Left renal cortex interstitium (tissue), 4 donors: ENCODE measurements at regions not wholly inside any gene's neighbourhood (a gene's known extent, or its start where the extent isn't known, plus 50 kb on each side); places are given as distances from the start of the nearest gene placed in this dataset.
A peak's percentile ranks its signal among the peaks of the same experiment; 100 is the strongest.
"Not testable (repeated sequence)": the region's sequence is repeated elsewhere in the genome, so short reads cannot be mapped to it uniquely, and the experiment has no call there.

Experiments used
- DNase-seq, 4 donors: peaks; one replicate each; pipeline ENCODE4 v3.0.0-alpha.2; 2013; ENCODE audit warnings: low read depth in 4 of 4, low spot score in 2 of 4, missing footprints in 1 of 4

DNA sequence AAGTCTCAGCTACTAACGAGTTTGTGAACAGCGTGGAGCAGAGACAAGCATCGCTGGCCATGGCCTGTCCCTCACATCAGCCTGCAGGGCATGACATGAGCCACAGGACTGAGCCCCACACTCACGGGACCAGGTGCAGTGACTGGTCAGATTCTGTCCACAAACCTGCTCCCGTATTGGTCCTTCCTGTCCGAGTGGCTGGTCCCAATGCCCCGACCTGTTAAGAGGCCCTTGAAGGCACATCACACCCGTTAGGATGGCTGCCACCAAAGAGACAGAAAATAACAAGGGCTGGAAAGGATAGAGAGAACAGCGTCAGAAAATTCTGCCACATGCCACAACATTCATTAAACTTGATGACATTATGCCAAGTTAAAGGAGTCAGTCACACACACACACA is 403.2 kb upstream of the MYT1L start:
- no peak for DNase-seq

DNA sequence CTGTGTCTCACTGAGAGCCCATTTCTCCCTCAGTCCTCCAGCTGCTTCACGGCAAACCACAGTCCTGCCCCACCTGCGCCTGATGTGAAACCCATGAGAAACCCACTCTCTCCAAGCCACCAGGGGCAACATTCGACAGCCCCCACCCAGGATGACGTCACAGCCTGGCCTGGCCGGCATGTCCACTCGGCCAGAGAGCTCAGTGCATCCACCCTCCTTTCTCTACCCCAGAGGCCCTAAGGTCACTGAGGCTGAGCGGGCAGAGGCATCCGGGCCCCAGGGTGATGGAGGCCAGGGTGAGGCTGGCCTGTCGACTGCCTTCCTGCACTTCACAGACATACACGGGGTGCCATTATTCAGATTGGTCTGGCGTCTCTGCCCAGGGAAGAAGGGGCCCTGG is 402.7 kb upstream of the MYT1L start:
- DNase-seq = no peak

GRCh38 chr2:2732331-2733119 is 401.4 kb upstream of the MYT1L start:
- no peak for DNase-seq

DNA sequence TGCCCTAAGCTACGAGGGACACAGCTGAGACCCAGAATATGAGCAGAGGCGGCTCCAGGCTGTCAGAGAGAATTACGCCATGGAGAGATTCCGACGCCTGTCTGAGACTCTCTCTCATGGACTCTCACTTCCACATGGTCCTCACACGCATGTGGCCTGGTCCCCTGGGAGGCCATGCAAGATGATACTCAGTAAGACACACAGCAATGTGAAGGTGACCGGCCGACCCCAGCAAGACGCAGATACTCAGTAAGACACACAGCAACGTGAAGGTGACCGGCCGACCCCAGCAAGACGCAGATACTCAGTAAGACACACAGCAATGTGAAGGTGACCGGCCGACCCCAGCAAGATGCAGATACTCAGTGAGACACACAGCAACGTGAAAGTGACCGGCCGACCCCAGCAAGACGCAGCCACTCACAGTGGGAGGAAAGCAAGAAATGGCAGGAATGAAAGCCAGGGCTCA is 400.8 kb upstream of the MYT1L start:
- no peak for DNase-seq

DNA sequence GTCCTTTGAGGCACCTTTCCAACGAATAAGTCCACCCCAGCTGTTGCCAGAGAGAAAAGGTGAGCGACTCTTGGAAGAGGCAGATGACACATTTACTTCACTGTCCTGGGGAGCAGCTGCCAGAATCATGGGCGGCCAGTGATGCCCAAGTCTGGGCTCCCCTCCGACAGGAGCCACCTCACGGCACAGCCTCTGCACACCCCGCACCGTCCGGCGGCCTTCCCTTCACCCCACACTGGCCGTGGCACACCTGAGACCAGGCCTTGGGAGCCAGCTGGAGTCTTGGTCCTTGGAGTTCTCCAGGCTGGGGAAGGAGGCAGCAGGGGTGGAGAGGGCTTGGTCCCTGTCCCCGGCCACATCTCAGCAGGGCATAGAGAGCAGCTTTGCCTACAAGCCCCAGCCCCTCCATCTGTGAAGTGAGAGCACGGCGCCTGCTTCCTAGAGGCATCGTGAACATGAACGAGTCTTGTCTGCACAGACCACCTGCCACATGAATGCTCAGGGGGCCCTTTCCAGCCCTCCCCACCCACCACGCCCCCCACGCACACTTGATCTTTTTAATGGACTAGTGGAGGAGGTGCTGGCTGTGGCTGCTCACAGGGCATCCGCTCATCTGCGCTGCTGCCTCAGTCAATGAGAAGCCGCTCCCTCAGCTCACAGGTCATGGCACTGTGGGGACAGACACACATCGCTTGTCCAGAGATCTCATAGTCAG is 400.2 kb upstream of the MYT1L start:
- peak in 1 of 4 donors; percentile 15 for DNase-seq

- no peak for DNase-seq
These were observed 399.3 kb upstream of the MYT1L start for GRCh38 chr2:2730301-2730833.

GRCh38 chr2:2729246-2729645 is 398.2 kb upstream of the MYT1L start:
- DNase-seq = no peak

- no peak for DNase-seq
These were observed 397.6 kb upstream of the MYT1L start for GRCh38 chr2:2728635-2729034.

DNA sequence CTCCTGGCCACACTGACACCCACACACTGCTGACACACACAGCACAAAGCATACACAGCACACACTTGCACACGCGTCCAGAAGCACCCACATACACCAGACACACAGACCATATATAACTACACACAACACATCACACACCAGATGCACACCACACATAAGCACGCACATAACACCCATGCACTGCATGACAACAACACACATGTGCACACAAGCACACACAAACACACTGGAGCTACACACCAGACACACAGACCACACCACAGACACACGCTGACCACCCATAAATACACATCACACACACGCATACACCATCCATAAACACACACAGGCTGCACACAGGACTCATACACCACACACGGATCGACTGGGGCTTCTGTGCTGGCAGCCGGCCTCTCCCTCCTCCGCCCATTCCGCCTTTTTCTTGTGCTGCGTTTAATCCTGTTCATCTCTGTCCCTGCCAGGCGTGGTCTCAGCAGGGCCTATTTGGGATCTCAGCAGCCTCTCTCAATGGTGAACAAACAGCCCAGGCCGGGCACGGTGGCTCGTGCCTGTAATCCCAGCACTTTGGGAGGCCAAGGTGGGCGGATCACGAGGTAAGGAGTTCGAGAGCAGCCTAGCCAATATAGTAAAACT is 396.9 kb upstream of the MYT1L start:
- DNase-seq = no peak

DNA sequence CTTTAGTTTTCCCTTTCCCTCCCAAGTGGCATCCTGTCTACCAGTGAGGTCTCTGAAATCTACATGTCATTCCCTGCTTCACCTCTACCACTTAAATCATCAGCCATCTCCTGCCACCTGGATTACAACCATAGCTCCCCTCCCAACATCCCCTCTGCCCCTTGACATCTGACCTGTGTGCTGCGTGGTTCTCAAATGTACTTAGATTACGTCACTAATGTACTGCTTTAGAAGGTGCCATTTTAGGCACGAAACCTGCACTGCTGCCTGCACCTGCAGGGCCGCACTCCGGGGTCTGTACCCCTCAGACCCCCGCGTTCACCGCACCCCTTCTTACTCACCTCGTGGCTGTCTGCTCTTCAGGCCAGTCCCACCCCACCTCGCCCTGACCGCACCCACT is 395.1 kb upstream of the MYT1L start:
- DNase-seq = no peak

DNA sequence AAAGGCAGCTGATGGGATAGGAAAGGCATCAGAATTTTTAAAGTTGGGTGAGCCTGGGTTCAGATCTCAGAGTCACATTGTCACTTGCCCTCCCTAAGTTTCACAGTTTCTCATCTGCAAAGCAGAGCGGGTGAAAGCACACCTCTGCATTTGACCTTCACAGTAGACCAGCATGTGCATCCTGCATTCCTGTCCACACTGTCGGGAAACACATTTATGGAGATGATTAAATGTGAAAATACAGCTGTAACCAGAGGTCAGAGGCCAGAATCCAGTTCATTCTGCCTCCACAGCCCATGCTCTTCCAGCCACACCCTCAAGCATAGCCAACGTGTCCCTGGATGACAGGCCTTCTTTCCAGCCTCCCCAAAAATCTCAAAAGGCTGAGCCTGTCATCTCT is 392.0 kb upstream of the MYT1L start:
- DNase-seq = no peak

DNA sequence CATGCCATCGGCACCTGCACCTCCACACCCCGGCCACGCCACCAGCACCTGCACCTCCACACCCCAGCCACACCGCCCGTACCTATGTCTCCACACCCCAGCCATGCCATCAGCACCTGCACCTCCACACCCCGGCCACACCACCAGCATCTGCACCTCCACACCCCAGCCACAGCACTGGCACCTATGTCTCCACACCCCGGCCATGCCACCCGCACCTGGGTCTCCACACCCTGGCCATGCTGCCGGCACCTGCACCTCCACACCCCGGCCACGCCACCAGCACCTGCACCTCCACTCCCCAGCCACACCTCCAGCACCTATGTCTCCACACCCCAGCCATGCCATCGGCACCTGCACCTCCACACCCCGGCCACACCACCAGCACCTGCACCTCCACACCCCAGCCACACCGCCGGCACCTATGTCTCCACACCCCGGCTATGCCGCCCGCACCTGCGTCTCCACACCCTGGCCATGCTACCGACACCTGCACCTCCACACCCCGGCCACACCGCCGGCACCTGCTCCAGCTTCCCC is 390.3 kb upstream of the MYT1L start:
- DNase-seq = no peak

- DNase-seq = not testable (repeated sequence)
These were observed 389.7 kb upstream of the MYT1L start for GRCh38 chr2:2720806-2721205.

- no peak for DNase-seq
These were observed 389.3 kb upstream of the MYT1L start for GRCh38 chr2:2720351-2720750.

- no peak for DNase-seq
These were observed 388.7 kb upstream of the MYT1L start for GRCh38 chr2:2719781-2720180.

DNA sequence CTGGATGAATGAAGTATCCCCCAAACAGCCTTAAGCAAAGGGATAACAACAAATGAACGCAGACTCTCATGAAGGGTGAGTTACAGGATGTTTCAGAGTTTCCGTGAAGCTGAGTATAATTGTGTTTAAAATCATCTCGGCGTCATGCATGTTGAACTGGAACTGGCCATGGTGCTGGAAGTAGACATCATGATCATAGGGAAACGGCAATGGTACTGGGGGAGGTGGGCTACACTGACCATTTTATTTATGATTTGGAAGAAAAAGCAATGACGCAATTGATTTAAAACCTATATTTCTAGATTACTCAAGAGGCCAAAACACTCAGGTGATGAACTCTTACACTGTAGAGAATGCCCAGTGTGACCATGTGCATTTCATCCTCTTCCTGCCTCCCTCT is 387.9 kb upstream of the MYT1L start:
- DNase-seq = no peak

- no peak for DNase-seq
These were observed 386.3 kb upstream of the MYT1L start for GRCh38 chr2:2717406-2717805.

DNA sequence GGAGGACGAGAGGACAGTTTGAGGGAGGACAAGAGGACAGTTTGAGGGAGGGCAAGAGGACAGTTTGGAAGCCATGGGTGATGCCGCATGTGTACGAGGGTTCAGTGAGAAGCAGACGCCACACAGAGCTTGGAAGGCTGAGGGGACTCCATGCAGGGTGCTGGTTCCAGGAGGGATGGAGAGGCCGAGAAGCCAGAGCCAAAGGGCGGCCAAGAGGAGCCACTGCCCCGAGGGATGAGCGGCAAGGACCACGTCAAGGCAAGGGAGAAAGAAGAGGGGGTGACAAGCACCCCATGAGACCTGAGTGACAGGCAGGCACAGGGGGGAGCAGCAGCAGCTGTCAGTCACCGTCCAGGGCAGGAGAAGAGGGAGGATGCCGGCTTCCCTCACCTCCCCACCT is 385.7 kb upstream of the MYT1L start:
- no peak for DNase-seq

DNA sequence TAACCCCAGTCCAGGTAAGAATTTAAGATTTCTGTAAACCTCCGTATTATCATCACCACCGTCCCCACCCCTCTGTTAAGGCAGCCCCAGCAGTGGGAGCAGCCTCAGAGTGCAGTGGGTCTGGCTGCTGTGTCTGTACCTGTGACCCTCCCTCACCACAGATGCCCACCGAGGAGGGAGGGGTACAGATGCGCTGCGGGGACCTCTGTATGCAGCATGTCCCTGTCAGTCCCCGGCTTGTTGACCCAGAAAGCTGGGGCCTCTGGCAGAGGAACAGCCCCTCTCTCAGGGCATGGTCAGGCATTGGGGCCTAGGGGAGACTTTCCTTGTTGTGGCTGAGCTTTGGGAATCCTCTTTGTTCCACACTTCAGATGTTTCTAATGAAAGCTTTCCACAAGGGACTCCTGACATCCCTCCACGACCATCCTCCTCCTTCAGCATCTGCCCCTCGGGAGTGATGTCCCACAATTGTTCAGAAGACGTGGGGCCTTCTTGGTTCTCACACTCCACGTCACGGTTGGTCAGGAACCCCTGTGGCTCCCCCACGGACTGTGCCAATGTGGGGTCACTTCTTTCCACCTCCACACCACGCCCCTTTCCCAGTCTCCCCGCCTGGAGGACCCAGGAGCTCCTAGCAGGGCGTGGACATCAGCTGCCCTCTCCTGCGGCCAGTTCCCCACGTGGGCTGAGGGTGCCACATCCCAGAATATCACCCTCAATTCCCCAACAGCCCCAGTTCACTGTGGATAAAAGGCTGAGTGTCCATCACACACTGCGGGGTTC is 384.2 kb upstream of the MYT1L start:
- no peak for DNase-seq

DNA sequence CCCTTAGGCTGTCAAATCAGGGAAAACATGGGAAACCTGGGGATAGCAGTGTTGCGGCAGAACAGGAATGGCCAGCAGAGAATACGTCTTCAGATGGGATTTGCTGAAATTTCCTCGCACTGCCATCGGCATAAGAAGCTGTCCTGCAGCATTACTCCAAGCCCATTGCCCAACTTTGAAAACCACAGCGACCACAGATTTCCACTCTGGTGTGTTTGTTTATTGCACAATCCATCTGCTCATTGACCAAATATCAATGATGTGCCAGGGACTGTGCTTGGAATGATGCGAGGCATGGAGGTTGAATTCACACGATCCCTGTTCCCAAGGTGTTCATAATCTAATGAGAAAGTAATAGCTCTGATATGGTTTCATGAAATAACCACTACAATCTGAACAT is 383.3 kb upstream of the MYT1L start:
- no peak for DNase-seq

- DNase-seq = no peak
These were observed 378.3 kb upstream of the MYT1L start for GRCh38 chr2:2709431-2709770.
